H1 (cell line): ENCODE measurements at regions not wholly inside any gene's neighbourhood (a gene's known extent, or its start where the extent isn't known, plus 50 kb on each side); places are given as distances from the start of the nearest gene placed in this dataset.

Source experiments
- CTCF ChIA-PET: fragments of 300-600 bp; sonication (Branson Sonifier 250); formaldehyde crosslinking; loops from one replicate; lab custom pipeline; 2021; ENCODE audit not compliant: partially characterized antibody; lab: Charles Lee
- POLR2A ChIA-PET: fragments of 300-600 bp; sonication (Branson Sonifier 250); formaldehyde crosslinking; loops from one replicate; lab custom pipeline; 2021; ENCODE audit warnings: inconsistent platforms; ENCODE audit not compliant: partially characterized antibody; lab: Charles Lee
- DNase-seq, 2 experiments: peaks; one replicate each; pipeline versions ENCODE4 v3.0.0 to v3.0.0-alpha.2; 2010 to 2022; ENCODE audit warnings: low spot score in 2 of 2, low read depth in 1 of 2, mixed read lengths in 1 of 2
- FAIRE-seq: peaks from 2 replicates; lab custom pipeline; 2011; peaks lifted over from hg19 to GRCh38; lab: Jason Lieb, UNC
- H2AFZ ChIP-seq: 2 replicates; pipeline ENCODE4 v1.8.1; 2012; ENCODE audit warnings: low read length, inconsistent platforms
- H2AK5ac ChIP-seq: 2 replicates; pipeline ENCODE4 v1.6.1; 2013; ENCODE audit warnings: low read depth, low read length
- H2BK120ac ChIP-seq: replicated peaks from 2 replicates; pipeline ENCODE3; 2013; ENCODE audit warnings: low read depth, low read length, inconsistent platforms
- H2BK12ac ChIP-seq: 2 replicates; pipeline ENCODE4 v1.6.1; 2013; ENCODE audit warnings: low read depth, low read length
- H2BK15ac ChIP-seq: 2 replicates; pipeline ENCODE4 v1.6.1; 2013; ENCODE audit warnings: low read length
- H2BK20ac ChIP-seq: 2 replicates; pipeline ENCODE4 v1.6.1; 2013; ENCODE audit warnings: low read length
- H2BK5ac ChIP-seq: 2 replicates; pipeline ENCODE4 v1.6.1; 2013; ENCODE audit warnings: low read depth, low read length
- H3K14ac ChIP-seq: 2 replicates; pipeline ENCODE4 v1.6.1; 2013; ENCODE audit warnings: inconsistent platforms; ENCODE audit not compliant: insufficient read length
- H3K18ac ChIP-seq: 2 replicates; pipeline ENCODE4 v1.6.1; 2013; ENCODE audit warnings: low read length; ENCODE audit errors: extremely low read depth
- H3K23ac ChIP-seq: 2 replicates; pipeline ENCODE4 v1.6.1; 2013; ENCODE audit warnings: inconsistent platforms; ENCODE audit not compliant: insufficient read length
- H3K23me2 ChIP-seq: 2 replicates; pipeline ENCODE4 v1.6.1; 2013; ENCODE audit warnings: low read depth, low read length
- H3K27ac ChIP-seq: 2 replicates; pipeline ENCODE4 v1.6.1; 2011; ENCODE audit warnings: low read depth, low read length, inconsistent platforms
- H3K27me3 ChIP-seq, 4 experiments: replicated peaks in 1 of 4; 1 replicate in 1 of 4; 2 replicates in 3 of 4; pipeline versions ENCODE4 v1.6.1 to v1.8.1; 2011 to 2013; ENCODE audit warnings: low read length in 3 of 4, mild to moderate bottlenecking in 3 of 4, inconsistent platforms in 2 of 4, mixed read lengths in 2 of 4, moderate library complexity in 1 of 4; ENCODE audit not compliant: control insufficient read depth in 3 of 4, insufficient read depth in 3 of 4; ENCODE audit errors: extremely low read depth in 1 of 4
- H3K36me3 ChIP-seq, 4 experiments: 2 replicates each; pipeline versions ENCODE4 v1.6.1 to v1.8.1; 2011 to 2013; ENCODE audit warnings: mild to moderate bottlenecking in 4 of 4, low read length in 3 of 4, moderate library complexity in 2 of 4, control low read depth in 1 of 4, inconsistent platforms in 1 of 4; ENCODE audit not compliant: insufficient read depth in 4 of 4, control insufficient read depth in 2 of 4
- H3K4ac ChIP-seq: replicated peaks from 2 replicates; pipeline ENCODE3; 2013; ENCODE audit warnings: low read length, low read depth, mixed read lengths, inconsistent platforms; ENCODE audit not compliant: insufficient read length
- H3K4me1 ChIP-seq, 4 experiments: replicated peaks in 1 of 4; 1 replicate in 1 of 4; 2 replicates in 3 of 4; pipeline versions ENCODE4 v1.6.1 to v1.8.1; 2011 to 2013; ENCODE audit warnings: low read length in 3 of 4, inconsistent platforms in 2 of 4, mixed read lengths in 1 of 4; ENCODE audit not compliant: insufficient read depth in 4 of 4, control insufficient read depth in 3 of 4
- H3K4me2 ChIP-seq, 2 experiments: 2 replicates each; pipeline versions ENCODE4 v1.6.1 to v1.8.1; 2011 to 2013; ENCODE audit warnings: low read depth in 2 of 2, low read length in 2 of 2, control low read depth in 1 of 2, inconsistent platforms in 1 of 2, mild to moderate bottlenecking in 1 of 2; ENCODE audit not compliant: insufficient read depth in 1 of 2
- H3K4me3 ChIP-seq, 4 experiments: fragments of 200-600, 300-600 bp in 1 of 4; sonication (generic), shearing (Covaris generic), sonication (Bioruptor Twin) in 1 of 4; 2 replicates each; pipeline versions ENCODE4 v1.5.1 to v1.8.1; 2011 to 2016; ENCODE audit warnings: low read length in 4 of 4, low read depth in 3 of 4, control low read depth in 2 of 4, inconsistent platforms in 2 of 4, mild to moderate bottlenecking in 2 of 4, mixed read lengths in 1 of 4, moderate library complexity in 1 of 4; ENCODE audit not compliant: insufficient read depth in 2 of 4; ENCODE audit errors: extremely low read depth in 1 of 4
- H3K56ac ChIP-seq: replicated peaks from 2 replicates; pipeline ENCODE3; 2013; ENCODE audit warnings: low read depth, mild to moderate bottlenecking, mixed read lengths, low read length, inconsistent platforms; ENCODE audit not compliant: insufficient read length
- H3K79me1 ChIP-seq: 2 replicates; pipeline ENCODE4 v1.6.1; 2013; ENCODE audit warnings: low read depth, low read length, control low read depth
- H3K79me2 ChIP-seq, 2 experiments: 2 replicates each; pipeline versions ENCODE4 v1.6.1 to v1.8.1; 2012 to 2013; ENCODE audit warnings: low read length in 2 of 2, mild to moderate bottlenecking in 2 of 2, inconsistent platforms in 1 of 2; ENCODE audit not compliant: insufficient read depth in 2 of 2, control insufficient read depth in 1 of 2
- H3K9ac ChIP-seq, 4 experiments: replicated peaks in 1 of 4; 1 replicate in 1 of 4; 2 replicates in 3 of 4; pipeline versions ENCODE4 v1.6.1 to v1.8.1; 2011 to 2013; ENCODE audit warnings: low read depth in 3 of 4, low read length in 3 of 4, control low read depth in 2 of 4, mild to moderate bottlenecking in 2 of 4, moderate library complexity in 2 of 4, inconsistent platforms in 1 of 4; ENCODE audit errors: extremely low read depth in 1 of 4
- H3K9me3 ChIP-seq, 2 experiments: 2 replicates each; pipeline versions ENCODE4 v1.6.1 to v1.8.1; 2012 to 2013; ENCODE audit warnings: mild to moderate bottlenecking in 2 of 2, moderate library complexity in 2 of 2, control low read depth in 1 of 2, inconsistent platforms in 1 of 2, low read depth in 1 of 2, low read length in 1 of 2, mixed read lengths in 1 of 2; ENCODE audit not compliant: insufficient read depth in 2 of 2
- H4K20me1 ChIP-seq, 2 experiments: replicated peaks in 1 of 2; 2 replicates each; pipeline versions ENCODE3 to v1.8.1; 2011 to 2013; ENCODE audit warnings: inconsistent platforms in 2 of 2, low read length in 2 of 2, mild to moderate bottlenecking in 1 of 2; ENCODE audit not compliant: insufficient read depth in 2 of 2, control insufficient read depth in 1 of 2
- H4K5ac ChIP-seq: 2 replicates; pipeline ENCODE4 v1.6.1; 2013; ENCODE audit warnings: low read length, low read depth, mixed read lengths, inconsistent platforms; ENCODE audit not compliant: insufficient read length
- H4K8ac ChIP-seq: 2 replicates; pipeline ENCODE4 v1.8.0; 2013; ENCODE audit warnings: mild to moderate bottlenecking, moderate library complexity, low read length, inconsistent platforms; ENCODE audit not compliant: insufficient read depth; ENCODE audit errors: extremely low read depth
- H4K91ac ChIP-seq: replicated peaks from 2 replicates; pipeline ENCODE3; 2013; ENCODE audit warnings: low read length, mixed read lengths, inconsistent platforms; ENCODE audit not compliant: insufficient read length
- CBX8 ChIP-seq: fragments of 300-800, 300-1000 bp; sonication (generic); IDR thresholded peaks from 2 replicates; pipeline ENCODE4 v1.7.1; 2016; ENCODE audit warnings: low read depth, low read length, borderline replicate concordance
- CTBP2 ChIP-seq: IDR thresholded peaks from 2 replicates; pipeline ENCODE4 v1.7.0; 2011; ENCODE audit warnings: borderline replicate concordance, mild to moderate bottlenecking, moderate library complexity, mixed read lengths, low read length; ENCODE audit not compliant: insufficient read depth, insufficient read length
- JUND ChIP-seq: IDR thresholded peaks from 2 replicates; pipeline ENCODE4 v1.6.1; 2011; ENCODE audit warnings: mild to moderate bottlenecking, improper control_type of control experiment, low read length
- KDM4A ChIP-seq: IDR thresholded peaks from one replicate; pipeline ENCODE4 v1.7.1; 2012; ENCODE audit warnings: low read depth, mild to moderate bottlenecking, moderate library complexity, low read length, inconsistent platforms; ENCODE audit not compliant: severe bottlenecking
- MAFK ChIP-seq: IDR thresholded peaks from 2 replicates; pipeline ENCODE4 v1.6.1; 2012; ENCODE audit warnings: low read depth, mild to moderate bottlenecking, improper control_type of control experiment, low read length
- RFX5 ChIP-seq: IDR thresholded peaks from 2 replicates; pipeline ENCODE4 v1.6.1; 2011; ENCODE audit warnings: low read depth, low read length, improper control_type of control experiment, borderline replicate concordance
- SAP30 ChIP-seq: fragments of 300-600 bp; sonication (generic); IDR thresholded peaks from 2 replicates; pipeline ENCODE4 v1.7.1; 2012; ENCODE audit warnings: low read length, moderate library complexity, mild to moderate bottlenecking, inconsistent platforms; ENCODE audit not compliant: insufficient read depth, insufficient replicate concordance
- WGBS, 2 experiments: shearing (Covaris generic) in 1 of 2; methylation state at CpG; one replicate each; pipeline versions ENCODE4 v1.1.6 to v1.1.7; 2013 to 2015; ENCODE audit warnings: low lambda C conversion rate in 2 of 2, mixed read lengths in 2 of 2, inconsistent platforms in 1 of 2, low coverage in 1 of 2, missing lambda C conversion rate in 1 of 2; ENCODE audit not compliant: insufficient replicate concordance in 2 of 2, insufficient coverage in 1 of 2, insufficient read length in 1 of 2; ENCODE audit errors: extremely low coverage in 1 of 2, missing lambda C conversion rate in 1 of 2; 5-methylcytosine and 5-hydroxymethylcytosine counted together

GRCh38 chr11:121368364-121369240, 76.0 kb downstream of the SC5D start:
- Histone ChIP-seq H3K9me3 (no peaks in the 10 kb centered on the region), H3K23me2 (no peaks in the 10 kb centered on the region), H3K4me1 (peaks cover 5 to 23% (median 12%) of the 10 kb centered on the region in 4 experiments; a peak in 5 of 7 replicates), H2BK20ac (peak overlapping the region; percentile 68; the same call in 1 of the 2 replicates), H3K18ac (peak overlapping the region; percentile 20; the same call in 1 of the 2 replicates), H3K79me1 (no peaks in the 10 kb centered on the region), H2AFZ (no peak overlapping the region), H3K27me3 (no peaks in the 10 kb centered on the region; a peak in 1 of 7 replicates), H4K20me1 (no peaks in the 10 kb centered on the region), H2BK12ac (no peak overlapping the region), H3K56ac (no peak overlapping the region), H2BK5ac (no peak overlapping the region), H3K23ac (no peak overlapping the region), H4K5ac (no peak overlapping the region), H4K91ac (no peak overlapping the region), H3K27ac (no peak overlapping the region), H3K36me3 (no peaks in the 10 kb centered on the region), H3K14ac (no peak overlapping the region), H2BK15ac (no peak overlapping the region), H2BK120ac (no peak overlapping the region), H4K8ac (no peak overlapping the region), H3K4me2 (no peak overlapping the region), H2AK5ac (no peak overlapping the region), H3K4ac (no peak overlapping the region), H3K79me2 (no peaks in the 10 kb centered on the region), H3K4me3 (no peak overlapping the region), H3K9ac (no peak overlapping the region)
- DNase-seq = no peak
- WGBS, 2 experiments = 89% methylated on average over 8 of the region's 8 CpGs; no CpG with 5 or more reads in 1 of the 2 experiments
- POLR2A ChIA-PET = no interaction called here
- CTCF ChIA-PET = interaction anchor here (0.6 to 3.0 kb wide), 9 partner anchors 11 to 744 kb away, joined by 3 to 12 read pairs (median 4); no protein-coding TSS in a partner anchor
- TF ChIP-seq JUND (no peak), CTBP2 (no peak), RFX5 (no peak), CBX8 (no peak), SAP30 (no peak), KDM4A (no peak), MAFK (no peak)
- FAIRE-seq = no peak
